ENCODE measurements at regions not wholly inside any gene's neighbourhood (a gene's known extent, or its start where the extent isn't known, plus 50 kb on each side); places are given as distances from the start of the nearest gene placed in this dataset.

DNA sequence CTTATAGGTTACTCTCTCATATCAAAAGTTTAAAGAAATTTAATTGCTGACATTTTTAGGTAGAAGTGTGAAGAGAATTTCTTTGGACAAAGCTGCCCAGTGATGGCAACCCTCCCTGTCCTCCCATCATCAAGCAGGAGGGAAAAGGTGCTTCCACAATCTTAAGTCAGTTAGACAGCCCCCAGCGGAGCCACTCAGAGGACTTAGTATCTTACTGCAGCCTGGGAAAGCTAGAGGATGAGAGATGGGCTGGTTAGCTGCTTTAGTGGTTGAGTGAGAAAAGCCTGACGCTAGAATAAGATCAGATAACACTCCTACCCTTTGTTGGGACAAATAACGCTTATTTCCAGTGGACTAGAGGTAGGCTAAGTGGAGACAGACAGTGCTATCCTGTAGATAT lies 227.1 kb downstream of the RFPL4B start:
- no peak overlapping the region for H2BK120ac ChIP-seq (ENCODE audit: low read depth, low read length)
- no peaks in the 10 kb centered on the region for H3K4me1 ChIP-seq (ENCODE audit: control insufficient read depth, insufficient read depth, low read depth, low read length)
- WGBS, result 100% methylated on average over 1 of the region's 3 CpGs
- no peaks in the 10 kb centered on the region for H3K36me3 ChIP-seq (ENCODE audit: control insufficient read depth in 1 of 2, insufficient read depth in 2 of 2, low read depth in 1 of 2, low read length in 2 of 2)
- no peak overlapping the region for H2AFZ ChIP-seq (ENCODE audit: low read depth, low read length)
- H3K27me3 ChIP-seq (ENCODE audit: control insufficient read depth in 1 of 2, insufficient read depth in 1 of 2, low read length in 2 of 2), result no peaks in the 10 kb centered on the region
- H3K4me2 ChIP-seq (ENCODE audit: low read length, poor library complexity, severe bottlenecking), result no peak overlapping the region
- no peak overlapping the region for H3K14ac ChIP-seq (ENCODE audit: low read length in 2 of 2)
- H4K91ac ChIP-seq (ENCODE audit: low read length), result no peak overlapping the region
- no peak for DNase-seq
- H2BK15ac ChIP-seq (ENCODE audit: low read depth, poor library complexity, severe bottlenecking), result no peak overlapping the region
- no peak overlapping the region for H3K4ac ChIP-seq (ENCODE audit: low read depth in 1 of 2, low read length in 2 of 2)
- no peak overlapping the region for H3K18ac ChIP-seq (ENCODE audit: low read depth in 1 of 2, low read length in 2 of 2)
- no peak overlapping the region for H2AK5ac ChIP-seq (ENCODE audit: low read length, severe bottlenecking)
- no peak overlapping the region for H3K27ac ChIP-seq (ENCODE audit: low read length, poor library complexity, severe bottlenecking)
- H4K8ac ChIP-seq (ENCODE audit: low read length), result no peak overlapping the region
- no peak overlapping the region for H3K4me3 ChIP-seq (ENCODE audit: insufficient read depth in 1 of 2, low read depth in 1 of 2, low read length in 2 of 2)
- H2BK5ac ChIP-seq (ENCODE audit: low read depth, low read length, poor library complexity, severe bottlenecking), result no peak overlapping the region
- H3K79me1 ChIP-seq (replicated peaks; ENCODE audit: low read length, poor library complexity, severe bottlenecking), result no peaks in the 10 kb centered on the region
- no peak overlapping the region for H3K9ac ChIP-seq (ENCODE audit: low read length)
- H3K9me3 ChIP-seq (ENCODE audit: control insufficient read depth, low read length), result no peaks in the 10 kb centered on the region
- no peak overlapping the region for H3K23ac ChIP-seq (ENCODE audit: low read length in 2 of 2)
- H2BK12ac ChIP-seq (ENCODE audit: low read length in 2 of 2), result no peak overlapping the region

GRCh38 chr6:112575309-112575834 lies 228.2 kb downstream of the RFPL4B start:
- no peak overlapping the region for H3K14ac ChIP-seq (ENCODE audit: low read length in 2 of 2)
- no peak for DNase-seq
- no peak overlapping the region for H3K9ac ChIP-seq (ENCODE audit: low read length)
- no peak overlapping the region for H2BK15ac ChIP-seq (ENCODE audit: low read depth, poor library complexity, severe bottlenecking)
- no peak overlapping the region for H2BK12ac ChIP-seq (ENCODE audit: low read length in 2 of 2)
- H2AK5ac ChIP-seq (ENCODE audit: low read length, severe bottlenecking), result no peak overlapping the region
- no peak overlapping the region for H3K4me2 ChIP-seq (ENCODE audit: low read length, poor library complexity, severe bottlenecking)
- no peak overlapping the region for H3K27ac ChIP-seq (ENCODE audit: low read length, poor library complexity, severe bottlenecking)
- H3K23ac ChIP-seq (ENCODE audit: low read length in 2 of 2), result no peak overlapping the region
- WGBS, result 94% methylated on average over 2 of the region's 3 CpGs
- no peak overlapping the region for H3K4me3 ChIP-seq (ENCODE audit: insufficient read depth in 1 of 2, low read depth in 1 of 2, low read length in 2 of 2)
- no peak overlapping the region for H2BK5ac ChIP-seq (ENCODE audit: low read depth, low read length, poor library complexity, severe bottlenecking)
- no peak overlapping the region for H3K4ac ChIP-seq (ENCODE audit: low read depth in 1 of 2, low read length in 2 of 2)
- no peak overlapping the region for H4K91ac ChIP-seq (ENCODE audit: low read length)
- no peaks in the 10 kb centered on the region for H3K27me3 ChIP-seq (ENCODE audit: control insufficient read depth in 1 of 2, insufficient read depth in 1 of 2, low read length in 2 of 2)
- H3K36me3 ChIP-seq (ENCODE audit: control insufficient read depth in 1 of 2, insufficient read depth in 2 of 2, low read depth in 1 of 2, low read length in 2 of 2), result no peaks in the 10 kb centered on the region
- H4K8ac ChIP-seq (ENCODE audit: low read length), result no peak overlapping the region
- no peaks in the 10 kb centered on the region for H3K4me1 ChIP-seq (ENCODE audit: control insufficient read depth, insufficient read depth, low read depth, low read length)
- no peak overlapping the region for H3K18ac ChIP-seq (ENCODE audit: low read depth in 1 of 2, low read length in 2 of 2)
- H2BK120ac ChIP-seq (ENCODE audit: low read depth, low read length), result no peak overlapping the region
- H2AFZ ChIP-seq (ENCODE audit: low read depth, low read length), result no peak overlapping the region
- no peaks in the 10 kb centered on the region for H3K79me1 ChIP-seq (replicated peaks; ENCODE audit: low read length, poor library complexity, severe bottlenecking)
- no peaks in the 10 kb centered on the region for H3K9me3 ChIP-seq (ENCODE audit: control insufficient read depth, low read length)

GRCh38 chr6:112576423-112576822 lies 229.3 kb downstream of the RFPL4B start:
- Histone ChIP-seq H3K9ac (ENCODE audit: low read length) (no peak overlapping the region), H3K36me3 (ENCODE audit: control insufficient read depth in 1 of 2, insufficient read depth in 2 of 2, low read depth in 1 of 2, low read length in 2 of 2) (no peaks in the 10 kb centered on the region), H2AFZ (ENCODE audit: low read depth, low read length) (no peak overlapping the region), H3K27me3 (ENCODE audit: control insufficient read depth in 1 of 2, insufficient read depth in 1 of 2, low read length in 2 of 2) (no peaks in the 10 kb centered on the region), H3K23ac (ENCODE audit: low read length in 2 of 2) (no peak overlapping the region), H2AK5ac (ENCODE audit: low read length, severe bottlenecking) (no peak overlapping the region), H3K4ac (ENCODE audit: low read depth in 1 of 2, low read length in 2 of 2) (no peak overlapping the region), H3K79me1 (replicated peaks; ENCODE audit: low read length, poor library complexity, severe bottlenecking) (no peaks in the 10 kb centered on the region), H2BK12ac (ENCODE audit: low read length in 2 of 2) (no peak overlapping the region), H2BK15ac (ENCODE audit: low read depth, poor library complexity, severe bottlenecking) (no peak overlapping the region), H2BK120ac (ENCODE audit: low read depth, low read length) (no peak overlapping the region), H3K18ac (ENCODE audit: low read depth in 1 of 2, low read length in 2 of 2) (no peak overlapping the region), H3K4me3 (ENCODE audit: insufficient read depth in 1 of 2, low read depth in 1 of 2, low read length in 2 of 2) (no peak overlapping the region), H3K9me3 (ENCODE audit: control insufficient read depth, low read length) (no peaks in the 10 kb centered on the region), H3K4me2 (ENCODE audit: low read length, poor library complexity, severe bottlenecking) (no peak overlapping the region), H3K14ac (ENCODE audit: low read length in 2 of 2) (no peak overlapping the region), H3K27ac (ENCODE audit: low read length, poor library complexity, severe bottlenecking) (no peak overlapping the region), H4K8ac (ENCODE audit: low read length) (no peak overlapping the region), H3K4me1 (ENCODE audit: control insufficient read depth, insufficient read depth, low read depth, low read length) (no peaks in the 10 kb centered on the region), H2BK5ac (ENCODE audit: low read depth, low read length, poor library complexity, severe bottlenecking) (no peak overlapping the region), H4K91ac (ENCODE audit: low read length) (no peak overlapping the region)
- DNase-seq, result no peak

DNA sequence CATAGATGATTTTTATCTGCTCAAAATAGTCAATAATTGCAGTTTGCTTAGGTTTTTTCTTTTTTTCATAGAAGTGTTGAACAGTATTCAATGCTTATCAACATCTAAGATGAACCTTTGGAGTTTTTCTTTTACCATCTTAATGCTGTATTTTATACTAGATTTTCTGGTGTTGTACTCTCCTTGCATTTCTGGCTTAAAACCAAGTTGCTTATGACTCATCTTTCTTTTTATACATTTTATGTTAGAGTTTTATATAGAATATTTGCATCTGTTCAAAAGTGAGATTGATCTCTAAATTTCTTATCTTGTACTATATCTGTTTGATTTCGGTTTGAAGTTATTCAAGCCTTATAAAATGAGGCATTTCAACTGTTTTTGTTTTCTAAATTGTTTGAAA lies 232.5 kb downstream of the RFPL4B start:
- no peak overlapping the region for H3K27ac ChIP-seq (ENCODE audit: low read length, poor library complexity, severe bottlenecking)
- H3K4me2 ChIP-seq (ENCODE audit: low read length, poor library complexity, severe bottlenecking), result no peak overlapping the region
- H4K91ac ChIP-seq (ENCODE audit: low read length), result no peak overlapping the region
- no peak overlapping the region for H2BK120ac ChIP-seq (ENCODE audit: low read depth, low read length)
- H4K8ac ChIP-seq (ENCODE audit: low read length), result no peak overlapping the region
- no peak overlapping the region for H3K23ac ChIP-seq (ENCODE audit: low read length in 2 of 2)
- no peaks in the 10 kb centered on the region for H3K27me3 ChIP-seq (ENCODE audit: control insufficient read depth in 1 of 2, insufficient read depth in 1 of 2, low read length in 2 of 2)
- H2AK5ac ChIP-seq (ENCODE audit: low read length, severe bottlenecking), result no peak overlapping the region
- H3K4me3 ChIP-seq (ENCODE audit: insufficient read depth in 1 of 2, low read depth in 1 of 2, low read length in 2 of 2), result no peak overlapping the region
- no peak overlapping the region for H3K9ac ChIP-seq (ENCODE audit: low read length)
- no peak overlapping the region for H2BK12ac ChIP-seq (ENCODE audit: low read length in 2 of 2)
- no peaks in the 10 kb centered on the region for H3K4me1 ChIP-seq (ENCODE audit: control insufficient read depth, insufficient read depth, low read depth, low read length)
- no peak overlapping the region for H3K4ac ChIP-seq (ENCODE audit: low read depth in 1 of 2, low read length in 2 of 2)
- peak overlapping the region; percentile 31 for H2BK5ac ChIP-seq (ENCODE audit: low read depth, low read length, poor library complexity, severe bottlenecking)
- no peak overlapping the region for H3K14ac ChIP-seq (ENCODE audit: low read length in 2 of 2)
- H3K79me1 ChIP-seq (replicated peaks; ENCODE audit: low read length, poor library complexity, severe bottlenecking), result no peaks in the 10 kb centered on the region
- no peak overlapping the region for H3K18ac ChIP-seq (ENCODE audit: low read depth in 1 of 2, low read length in 2 of 2)
- H3K9me3 ChIP-seq (ENCODE audit: control insufficient read depth, low read length), result no peaks in the 10 kb centered on the region
- no peaks in the 10 kb centered on the region for H3K36me3 ChIP-seq (ENCODE audit: control insufficient read depth in 1 of 2, insufficient read depth in 2 of 2, low read depth in 1 of 2, low read length in 2 of 2)
- no CpG with 5 or more reads among the region's 1 CpG for WGBS
- H2BK15ac ChIP-seq (ENCODE audit: low read depth, poor library complexity, severe bottlenecking), result no peak overlapping the region
- no peak for DNase-seq
- no peak overlapping the region for H2AFZ ChIP-seq (ENCODE audit: low read depth, low read length)

All from mesenchymal stem cell (in vitro differentiated cells and primary cell).